GM23338 (cell line): ENCODE measurements at regions not wholly inside any gene's neighbourhood (a gene's known extent, or its start where the extent isn't known, plus 50 kb on each side); places are given as distances from the start of the nearest gene placed in this dataset.

Experiments used
- CREB1 ChIP-seq: fragments of 250-450 bp; sonication (Bioruptor Pico); IDR thresholded peaks from 2 replicates; pipeline ENCODE4 v1.5.0; 2020; ENCODE audit warnings: low read depth, mild to moderate bottlenecking, moderate library complexity
- CTCF ChIP-seq, 2 experiments: fragments of 200-600 bp in 1 of 2; sonication (generic) in 1 of 2; conservative IDR thresholded peaks; 2 replicates each; pipeline versions ENCODE4 v1.5.1 to v1.6.1; 2016 to 2017; ENCODE audit warnings: antibody characterized with exemption in 2 of 2, low read depth in 2 of 2, mild to moderate bottlenecking in 2 of 2, moderate library complexity in 1 of 2
- ETS1 ChIP-seq: IDR thresholded peaks from 2 replicates; pipeline ENCODE4 v1.6.1; 2016; ENCODE audit warnings: antibody characterized with exemption
- EZH2phosphoT487 ChIP-seq: fragments of 200-600 bp; sonication (generic); IDR thresholded peaks from one replicate; pipeline ENCODE4 v1.8.1; 2018; ENCODE audit warnings: antibody characterized with exemption; ENCODE audit not compliant: unreplicated experiment
- POLR2AphosphoS5 ChIP-seq: IDR thresholded peaks from 2 replicates; pipeline ENCODE4 v1.6.1; 2016; ENCODE audit warnings: antibody characterized with exemption, low read depth
- ZNF331 ChIP-seq: fragments of 250-450 bp; sonication (Bioruptor Pico); IDR thresholded peaks from 2 replicates; pipeline ENCODE4 v1.5.0; 2020; ENCODE audit warnings: low read depth, mild to moderate bottlenecking, moderate library complexity

GRCh38 chr6:71707059-71707458 lies 179.3 kb upstream of the RIMS1 start:
- no peak for TF ChIP-seq CTCF (conservative IDR thresholded peaks at IDR 0.05; ENCODE audit: low read depth in 2 of 2)
- TF ChIP-seq ZNF331 (CRISPR knock-in tag): no peak
- no peak for TF ChIP-seq CREB1 (CRISPR knock-in tag)
- TF ChIP-seq POLR2AphosphoS5: no peak
- no peak for TF ChIP-seq ETS1
- no peak for TF ChIP-seq EZH2phosphoT487
